HCT116 (cell line): ENCODE measurements at regions not wholly inside any gene's neighbourhood (a gene's known extent, or its start where the extent isn't known, plus 50 kb on each side); places are given as distances from the start of the nearest gene placed in this dataset.

Experiments
- SIN3A ChIP-seq: IDR thresholded peaks from 2 replicates; pipeline ENCODE4 v1.6.1; 2012; ENCODE audit warnings: low read depth
- SP1 ChIP-seq: IDR thresholded peaks from 2 replicates; pipeline ENCODE4 v1.6.1; 2012; ENCODE audit warnings: low read depth

GRCh38 chrX:129360175-129360574 lies 163.1 kb downstream of the SMARCA1 start:
- TF ChIP-seq SIN3A (no peak), SP1 (no peak)
